Osteoblast (primary cell): ENCODE measurements at regions not wholly inside any gene's neighbourhood (a gene's known extent, or its start where the extent isn't known, plus 50 kb on each side); places are given as distances from the start of the nearest gene placed in this dataset. TPM values are rescaled to one million over a fixed set of nuclear protein-coding genes. Genes with fewer than 3 reads are reported as not detected.

Experiments
- DNase-seq: peaks from one replicate; pipeline ENCODE4 v3.0.0; 2011; ENCODE audit warnings: low spot score, mixed read lengths; ENCODE audit not compliant: insufficient read length; ENCODE audit errors: missing footprints
- H2AFZ ChIP-seq: 2 replicates; pipeline ENCODE4 v1.6.0; 2011; ENCODE audit warnings: mild to moderate bottlenecking, low read length
- H3K27ac ChIP-seq: 2 replicates; pipeline ENCODE4 v1.5.1; 2011; ENCODE audit warnings: mild to moderate bottlenecking, low read depth, low read length, moderate library complexity
- H3K27me3 ChIP-seq: 2 replicates; pipeline ENCODE4 v1.6.0; 2012; ENCODE audit warnings: mild to moderate bottlenecking, control low read depth, inconsistent platforms, low read length, moderate library complexity; ENCODE audit not compliant: insufficient read depth
- H3K36me3 ChIP-seq: 2 replicates; pipeline ENCODE4 v1.5.1; 2011; ENCODE audit warnings: mild to moderate bottlenecking, low read length, control low read depth, moderate library complexity; ENCODE audit not compliant: insufficient read depth
- H3K4me1 ChIP-seq: 2 replicates; pipeline ENCODE4 v1.5.1; 2011; ENCODE audit warnings: mild to moderate bottlenecking, low read length, control low read depth, moderate library complexity; ENCODE audit not compliant: insufficient read depth
- H3K4me2 ChIP-seq: 2 replicates; pipeline ENCODE4 v1.6.0; 2011; ENCODE audit warnings: mild to moderate bottlenecking, low read length; ENCODE audit not compliant: insufficient read depth
- H3K4me3 ChIP-seq: fragments of 200-600 bp; sonication (generic); 3 replicates; pipeline ENCODE4 v1.5.1; 2012; ENCODE audit warnings: mild to moderate bottlenecking, low read length, inconsistent platforms; ENCODE audit not compliant: insufficient read depth
- H3K79me2 ChIP-seq: 2 replicates; pipeline ENCODE4 v1.6.0; 2012; ENCODE audit warnings: mild to moderate bottlenecking, low read length, control low read depth, inconsistent platforms; ENCODE audit not compliant: insufficient read depth
- H3K9me3 ChIP-seq: 2 replicates; pipeline ENCODE4 v1.5.1; 2011; ENCODE audit warnings: low read depth, low read length, control low read depth
- H4K20me1 ChIP-seq: 2 replicates; pipeline ENCODE4 v1.6.0; 2012; ENCODE audit warnings: mild to moderate bottlenecking, low read length, control low read depth; ENCODE audit not compliant: insufficient read depth
- CTCF ChIP-seq: IDR thresholded peaks from 2 replicates; pipeline ENCODE4 v1.5.1; 2011; ENCODE audit warnings: mild to moderate bottlenecking, low read depth, low read length, moderate library complexity; ENCODE audit errors: extremely low read depth
- small RNA-seq: library from RNA; depleted of rRNA; stranded (forward); fragments of <200 nt; gene quantifications from one replicate; pipeline ENCODE3, GENCODE V24; 2012

- H3K4me3 ChIP-seq = no peak overlapping the region
- no peak for DNase-seq
- no peaks in the 10 kb centered on the region for H3K4me1 ChIP-seq
- no peaks in the 10 kb centered on the region for H4K20me1 ChIP-seq
- H2AFZ ChIP-seq = peak overlapping the region; percentile 50
- no peak overlapping the region for H3K4me2 ChIP-seq
- H3K27me3 ChIP-seq = no peaks in the 10 kb centered on the region
- no peaks in the 10 kb centered on the region for H3K79me2 ChIP-seq
- no peak overlapping the region for H3K27ac ChIP-seq
- no peaks in the 10 kb centered on the region for H3K36me3 ChIP-seq
- H3K9me3 ChIP-seq = no peaks in the 10 kb centered on the region
- no peak for TF ChIP-seq CTCF
Measured at GRCh38 chr7:106812027-106812643, 52.9 kb upstream of the PIK3CG start.

GRCh38 chr7:106813705-106814305, 51.3 kb upstream of the PIK3CG start:
- H3K27ac ChIP-seq = no peak overlapping the region
- no peak for DNase-seq
- no peak overlapping the region for H2AFZ ChIP-seq
- no peaks in the 10 kb centered on the region for H3K36me3 ChIP-seq
- H3K4me3 ChIP-seq = no peak overlapping the region
- H3K4me2 ChIP-seq = no peak overlapping the region
- H4K20me1 ChIP-seq = no peaks in the 10 kb centered on the region
- TF ChIP-seq CTCF = no peak
- H3K9me3 ChIP-seq = no peaks in the 10 kb centered on the region
- H3K4me1 ChIP-seq = no peaks in the 10 kb centered on the region
- H3K27me3 ChIP-seq = no peaks in the 10 kb centered on the region
- H3K79me2 ChIP-seq = no peaks in the 10 kb centered on the region

GRCh38 chr7:106814887-106815286, 50.2 kb upstream of the PIK3CG start:
- no peak for TF ChIP-seq CTCF
- H3K9me3 ChIP-seq = no peaks in the 10 kb centered on the region

More at GRCh38 chr7:106814887-106815286, 50.2 kb upstream of the PIK3CG start:
- Histone ChIP-seq H3K4me2 (no peak overlapping the region), H3K4me1 (no peaks in the 10 kb centered on the region), H3K27me3 (no peaks in the 10 kb centered on the region), H3K4me3 (no peak overlapping the region), H3K36me3 (no peaks in the 10 kb centered on the region), H4K20me1 (no peaks in the 10 kb centered on the region), H3K27ac (no peak overlapping the region), H3K79me2 (no peaks in the 10 kb centered on the region), H2AFZ (no peak overlapping the region)
- no peak for DNase-seq

Small RNAs in the stretch of these regions (small RNA-seq; reads per million reads assigned to genes)
- gene RNA5SP236 = not detected
